ENCODE measurements at regions not wholly inside any gene's neighbourhood (a gene's known extent, or its start where the extent isn't known, plus 50 kb on each side); places are given as distances from the start of the nearest gene placed in this dataset.

DNA sequence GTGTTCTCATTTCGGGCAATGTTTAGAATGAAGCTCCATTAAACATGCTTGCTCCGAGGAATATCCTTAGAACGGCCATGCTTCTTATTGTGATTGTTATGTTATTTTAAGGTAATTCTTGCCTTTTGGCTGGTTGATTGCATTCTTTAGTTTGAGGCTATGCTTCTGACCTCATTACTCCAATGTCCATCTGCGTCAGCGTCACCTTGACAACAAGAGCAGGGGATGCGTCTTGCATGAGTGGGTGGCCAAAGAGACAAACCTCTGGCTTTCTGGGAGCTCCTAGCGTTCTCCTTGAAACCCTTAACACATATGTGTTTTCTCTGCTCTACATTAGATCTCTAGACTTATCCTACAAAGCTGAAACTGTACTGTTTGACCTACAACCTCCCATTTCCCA is 184.3 kb downstream of the THBS2 start:
- TF ChIP-seq, protein P1, sequence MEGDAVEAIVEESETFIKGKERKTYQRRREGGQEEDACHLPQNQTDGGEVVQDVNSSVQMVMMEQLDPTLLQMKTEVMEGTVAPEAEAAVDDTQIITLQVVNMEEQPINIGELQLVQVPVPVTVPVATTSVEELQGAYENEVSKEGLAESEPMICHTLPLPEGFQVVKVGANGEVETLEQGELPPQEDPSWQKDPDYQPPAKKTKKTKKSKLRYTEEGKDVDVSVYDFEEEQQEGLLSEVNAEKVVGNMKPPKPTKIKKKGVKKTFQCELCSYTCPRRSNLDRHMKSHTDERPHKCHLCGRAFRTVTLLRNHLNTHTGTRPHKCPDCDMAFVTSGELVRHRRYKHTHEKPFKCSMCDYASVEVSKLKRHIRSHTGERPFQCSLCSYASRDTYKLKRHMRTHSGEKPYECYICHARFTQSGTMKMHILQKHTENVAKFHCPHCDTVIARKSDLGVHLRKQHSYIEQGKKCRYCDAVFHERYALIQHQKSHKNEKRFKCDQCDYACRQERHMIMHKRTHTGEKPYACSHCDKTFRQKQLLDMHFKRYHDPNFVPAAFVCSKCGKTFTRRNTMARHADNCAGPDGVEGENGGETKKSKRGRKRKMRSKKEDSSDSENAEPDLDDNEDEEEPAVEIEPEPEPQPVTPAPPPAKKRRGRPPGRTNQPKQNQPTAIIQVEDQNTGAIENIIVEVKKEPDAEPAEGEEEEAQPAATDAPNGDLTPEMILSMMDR (IDR thresholded peaks at IDR 0.05), result no peak
- TF ChIP-seq POLR2A (IDR thresholded peaks at IDR 0.05), result no peak

Measured in heart left ventricle (tissue), 13 donors.